ENCODE measurements at regions not wholly inside any gene's neighbourhood (a gene's known extent, or its start where the extent isn't known, plus 50 kb on each side); places are given as distances from the start of the nearest gene placed in this dataset.

GRCh38 chr20:37615340-37616109 is 78.3 kb upstream of the CTNNBL1 start:
- TF ChIP-seq FOXA2 (IDR thresholded peaks at IDR 0.05) (no peak), CTCF (IDR thresholded peaks at IDR 0.05; ENCODE audit: low read depth, low read length, missing input control) (peak; percentile 54), ZBTB33 (IDR thresholded peaks at IDR 0.05) (no peak), JUND (IDR thresholded peaks at IDR 0.05) (no peak), ATF3 (IDR thresholded peaks at IDR 0.05) (no peak), FOXA1 (IDR thresholded peaks at IDR 0.05) (no peak), MAX (IDR thresholded peaks at IDR 0.05) (no peak), REST (IDR thresholded peaks at IDR 0.05) (no peak), RXRA (IDR thresholded peaks at IDR 0.05) (no peak)

All from liver (tissue), 3 donors.